HG02623 (cell line): ENCODE measurements at regions not wholly inside any gene's neighbourhood (a gene's known extent, or its start where the extent isn't known, plus 50 kb on each side); places are given as distances from the start of the nearest gene placed in this dataset.

Source experiments
- ATAC-seq: cut with Tn5 transposase; IDR thresholded peaks from one replicate; pipeline ENCODE4 v1.9.1; 2021; ENCODE audit warnings: moderate library complexity; ENCODE audit not compliant: unreplicated experiment

- no peak for ATAC-seq
These were observed 1040.0 kb upstream of the MAP3K7 start for GRCh38 chr6:91626911-91627310.

DNA sequence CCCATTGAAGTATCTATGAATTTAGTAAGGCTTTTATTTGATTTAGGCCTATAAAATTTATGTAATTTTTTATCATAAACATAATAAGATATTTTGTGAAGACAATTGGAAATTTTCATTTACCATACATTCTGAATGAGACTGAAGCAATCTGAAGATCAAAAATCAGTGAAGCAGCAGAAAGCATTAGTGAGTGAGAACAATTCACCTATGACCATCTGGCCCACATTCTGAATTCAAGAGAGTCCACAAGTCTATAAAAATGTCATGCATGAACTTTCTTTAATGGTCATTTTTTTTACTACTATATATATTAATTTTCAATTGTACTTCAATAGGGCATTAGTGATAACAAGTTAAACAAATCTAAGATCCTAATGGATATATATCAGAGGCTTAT lies 1026.6 kb upstream of the MAP3K7 start:
- no peak for ATAC-seq

DNA sequence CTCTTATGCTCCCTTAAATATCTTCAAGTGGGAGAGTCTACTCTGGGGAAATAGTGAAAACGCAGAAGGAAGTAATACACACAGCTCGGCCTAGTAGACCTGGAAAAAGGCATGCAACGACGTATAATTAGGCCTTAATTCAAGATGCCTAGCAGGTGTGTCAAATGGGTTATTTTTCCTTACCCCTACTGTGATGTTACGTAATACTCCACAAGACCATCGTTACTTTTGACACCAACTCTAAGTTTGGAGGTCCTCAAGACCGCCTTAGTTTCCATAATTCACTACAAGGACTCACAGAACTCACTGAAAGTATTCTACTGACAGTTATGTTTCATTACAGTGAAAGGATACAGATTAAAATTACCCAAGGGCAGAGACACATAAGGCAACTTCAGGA lies 1024.3 kb upstream of the MAP3K7 start:
- ATAC-seq: no peak

GRCh38 chr6:91608428-91608827 lies 1021.6 kb upstream of the MAP3K7 start:
- no peak for ATAC-seq

DNA sequence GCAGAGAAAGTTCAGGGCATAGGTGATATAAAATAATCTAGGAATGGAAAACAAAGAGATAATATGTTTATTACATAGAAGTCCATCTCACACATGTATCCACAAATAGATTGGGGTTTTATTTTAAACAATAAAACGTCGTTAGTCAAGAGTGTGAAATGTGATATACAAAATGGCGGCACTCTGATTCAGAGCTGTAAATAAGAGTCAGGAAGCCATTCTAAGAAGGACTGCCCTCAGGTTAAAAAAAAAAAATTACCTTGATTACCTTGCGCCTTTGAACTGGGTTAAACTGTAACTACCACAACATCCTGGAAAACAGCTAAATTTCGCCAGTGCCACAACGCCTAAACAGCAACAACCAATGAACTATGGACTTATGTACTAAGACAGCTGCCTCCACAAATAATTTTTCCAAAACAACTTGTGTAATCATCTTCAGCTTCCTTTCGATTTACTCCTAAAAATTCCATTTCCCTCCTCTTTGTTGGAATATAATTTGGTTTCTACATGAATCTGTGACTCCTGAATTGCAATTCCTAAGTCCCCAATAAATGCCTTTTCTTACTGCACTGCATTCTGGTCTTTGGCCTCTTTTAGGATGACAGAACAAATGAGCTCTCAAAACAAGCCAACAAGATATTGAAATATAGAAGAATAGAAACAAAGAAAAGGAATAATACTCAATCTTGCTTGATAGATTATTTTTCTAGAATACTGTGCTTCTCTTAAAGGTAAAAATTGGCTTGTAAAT lies 1019.5 kb upstream of the MAP3K7 start:
- no peak for ATAC-seq

DNA sequence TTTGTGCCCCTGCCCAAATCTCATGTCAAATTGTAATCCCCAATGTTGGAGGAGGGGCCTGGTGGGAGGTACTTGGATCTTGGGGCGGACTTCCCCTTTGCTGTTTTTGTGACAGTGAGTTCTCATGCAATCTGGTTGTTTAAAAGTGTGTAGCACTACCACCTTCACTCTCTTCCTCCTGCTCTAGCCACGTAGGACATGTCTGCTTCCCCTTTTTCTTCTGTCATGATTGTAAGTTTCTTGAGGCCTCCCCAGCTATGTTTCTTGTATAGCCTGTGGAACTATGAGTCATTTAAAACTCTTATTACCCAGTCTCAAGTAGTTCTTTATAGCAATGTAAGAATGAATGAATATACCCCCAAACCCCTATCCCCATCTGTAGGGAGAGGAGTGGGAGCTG lies 1013.7 kb upstream of the MAP3K7 start:
- ATAC-seq: no peak

- no peak for ATAC-seq
These were observed 1003.3 kb upstream of the MAP3K7 start for GRCh38 chr6:91590191-91590590.

- ATAC-seq: no peak
These were observed 993.8 kb upstream of the MAP3K7 start for GRCh38 chr6:91580635-91581034.

DNA sequence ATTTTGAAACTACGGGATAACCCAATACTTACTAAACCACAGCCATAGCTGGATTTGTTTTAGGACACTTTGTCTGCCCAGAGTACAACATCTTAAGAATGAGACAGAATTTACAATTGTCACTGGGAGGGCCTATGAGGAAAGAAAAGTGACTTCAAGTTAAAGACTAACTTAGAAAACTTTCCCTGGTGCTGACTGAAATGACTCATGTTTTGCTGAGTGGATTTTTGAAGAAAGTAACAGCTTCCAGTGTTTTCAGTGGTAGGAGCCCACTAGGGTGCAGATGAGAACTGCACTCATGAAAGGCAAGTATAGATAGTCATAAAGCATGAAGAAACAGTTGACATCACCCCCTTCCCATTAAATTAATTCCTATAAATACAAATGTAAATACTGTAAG lies 988.2 kb upstream of the MAP3K7 start:
- ATAC-seq: peak; percentile 86

- no peak for ATAC-seq
These were observed 987.0 kb upstream of the MAP3K7 start for GRCh38 chr6:91573826-91574416.

GRCh38 chr6:91572878-91573277 lies 986.0 kb upstream of the MAP3K7 start:
- ATAC-seq: no peak

- no peak for ATAC-seq
These were observed 982.2 kb upstream of the MAP3K7 start for GRCh38 chr6:91569071-91569470.

- no peak for ATAC-seq
These were observed 979.6 kb upstream of the MAP3K7 start for GRCh38 chr6:91566467-91566866.

GRCh38 chr6:91565207-91565606 lies 978.3 kb upstream of the MAP3K7 start:
- ATAC-seq: no peak

GRCh38 chr6:91562955-91563354 lies 976.1 kb upstream of the MAP3K7 start:
- no peak for ATAC-seq

DNA sequence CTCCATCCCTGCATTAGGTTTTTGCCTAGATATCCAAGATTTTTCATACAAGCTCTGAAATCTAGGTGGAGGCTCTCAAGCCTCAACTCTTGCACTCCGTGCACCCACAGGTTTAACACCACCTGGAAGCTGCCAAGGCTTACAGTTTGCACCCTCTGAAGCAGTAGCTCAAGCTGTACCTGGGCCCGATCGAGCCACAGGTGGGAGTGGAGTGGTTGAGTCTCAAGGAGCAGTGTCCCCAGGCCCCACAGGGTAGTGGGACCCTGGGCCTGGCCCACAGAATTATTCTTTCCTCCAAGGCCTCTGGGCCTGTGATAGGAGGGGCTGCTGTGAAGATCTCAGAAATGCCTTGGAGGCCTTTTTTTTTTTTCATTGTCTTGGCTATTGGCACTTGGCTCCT lies 973.5 kb upstream of the MAP3K7 start:
- no peak for ATAC-seq

GRCh38 chr6:91540902-91541301 lies 954.0 kb upstream of the MAP3K7 start:
- no peak for ATAC-seq

GRCh38 chr6:91539456-91539855 lies 952.6 kb upstream of the MAP3K7 start:
- ATAC-seq: no peak

DNA sequence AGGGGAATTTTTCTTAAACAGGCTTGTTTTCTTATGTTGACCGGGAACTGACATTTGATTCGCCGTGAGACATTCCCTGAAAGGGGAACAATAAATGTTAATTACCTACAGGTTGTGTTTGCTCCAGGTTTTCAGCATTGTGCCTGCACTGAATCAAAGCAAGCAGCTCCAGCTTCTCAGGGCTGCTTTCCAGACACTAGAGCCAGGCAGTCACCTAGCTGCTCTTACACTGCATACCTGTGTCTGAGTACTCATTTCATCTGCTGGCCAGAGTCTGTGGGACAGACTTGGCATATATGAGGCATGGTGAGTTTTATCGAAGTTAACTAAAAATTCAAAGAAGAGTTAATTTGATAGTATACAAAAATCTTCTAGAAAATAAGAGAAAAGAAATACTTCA lies 951.8 kb upstream of the MAP3K7 start:
- no peak for ATAC-seq

GRCh38 chr6:91534614-91535013 lies 947.7 kb upstream of the MAP3K7 start:
- ATAC-seq: no peak

DNA sequence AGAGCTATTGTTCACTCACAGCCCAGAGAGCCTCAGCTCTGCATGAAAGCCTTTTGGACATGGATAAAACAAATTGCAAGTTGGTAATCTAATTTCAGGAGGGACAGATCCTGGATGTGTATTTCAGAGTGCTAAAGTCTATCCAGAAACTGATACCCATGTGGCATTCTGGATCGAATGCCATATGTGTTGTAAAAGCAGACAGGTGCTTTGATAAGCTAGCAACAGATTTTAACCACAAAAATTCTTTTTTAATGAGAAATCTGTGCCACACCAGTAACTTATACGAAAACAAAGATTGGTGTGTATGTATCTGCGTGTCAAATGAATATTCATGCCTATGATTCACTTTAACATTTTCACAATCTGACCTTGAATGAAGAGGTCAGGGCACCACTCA lies 936.6 kb upstream of the MAP3K7 start:
- ATAC-seq: no peak

DNA sequence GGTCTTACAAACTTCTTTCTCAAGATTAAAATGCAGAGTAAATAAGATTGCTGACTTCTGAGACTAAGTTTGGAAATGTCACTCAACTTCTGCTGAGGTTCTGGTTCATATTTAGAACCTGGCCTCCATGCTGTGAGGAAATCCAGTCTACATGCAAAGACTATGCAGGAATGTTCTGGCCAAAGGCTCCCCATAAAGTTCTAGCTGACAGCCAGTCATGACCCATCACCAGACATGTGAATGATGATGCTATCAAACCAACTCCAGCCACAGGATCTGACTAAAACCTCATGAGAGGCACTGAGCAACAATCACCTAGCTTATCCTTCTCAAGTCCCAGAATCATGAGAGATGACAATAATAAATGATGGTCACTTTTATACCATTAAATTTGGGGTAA lies 935.1 kb upstream of the MAP3K7 start:
- no peak for ATAC-seq

GRCh38 chr6:91509711-91510110 lies 922.8 kb upstream of the MAP3K7 start:
- no peak for ATAC-seq
